CD4-positive, alpha-beta T cell treated with Interleukin-10 for 1 hour (primary cell): ENCODE measurements at regions not wholly inside any gene's neighbourhood (a gene's known extent, or its start where the extent isn't known, plus 50 kb on each side); places are given as distances from the start of the nearest gene placed in this dataset.
A peak's percentile ranks its signal among the peaks of the same experiment; 100 is the strongest.
"Not testable (repeated sequence)": the region's sequence is repeated elsewhere in the genome, so short reads cannot be mapped to it uniquely, and the experiment has no call there.

Source experiments
- DNase-seq: peaks from one replicate; pipeline ENCODE4 v3.0.0-alpha.2; 2020

DNA sequence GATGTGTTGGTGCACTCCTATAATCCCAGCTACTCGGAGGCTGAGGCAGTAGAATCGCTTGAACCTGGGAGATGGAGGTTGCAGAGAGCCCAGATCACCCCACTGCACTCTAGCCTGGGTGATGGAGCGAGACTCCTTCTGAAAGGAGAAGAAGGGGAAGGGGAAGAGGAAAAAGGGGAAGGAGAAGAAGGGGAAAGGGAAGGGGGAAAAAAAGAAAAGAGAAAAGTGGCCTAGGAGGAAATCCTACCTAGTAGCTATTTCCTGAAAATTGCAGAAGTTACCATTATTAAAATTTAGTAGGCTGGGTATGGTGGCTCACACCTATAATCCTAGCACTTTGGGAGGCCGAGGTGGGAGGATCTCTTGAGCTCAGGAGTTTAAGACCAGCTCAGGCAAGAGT, 67.4 kb downstream of the ARRDC3 start:
- no peak for DNase-seq

DNA sequence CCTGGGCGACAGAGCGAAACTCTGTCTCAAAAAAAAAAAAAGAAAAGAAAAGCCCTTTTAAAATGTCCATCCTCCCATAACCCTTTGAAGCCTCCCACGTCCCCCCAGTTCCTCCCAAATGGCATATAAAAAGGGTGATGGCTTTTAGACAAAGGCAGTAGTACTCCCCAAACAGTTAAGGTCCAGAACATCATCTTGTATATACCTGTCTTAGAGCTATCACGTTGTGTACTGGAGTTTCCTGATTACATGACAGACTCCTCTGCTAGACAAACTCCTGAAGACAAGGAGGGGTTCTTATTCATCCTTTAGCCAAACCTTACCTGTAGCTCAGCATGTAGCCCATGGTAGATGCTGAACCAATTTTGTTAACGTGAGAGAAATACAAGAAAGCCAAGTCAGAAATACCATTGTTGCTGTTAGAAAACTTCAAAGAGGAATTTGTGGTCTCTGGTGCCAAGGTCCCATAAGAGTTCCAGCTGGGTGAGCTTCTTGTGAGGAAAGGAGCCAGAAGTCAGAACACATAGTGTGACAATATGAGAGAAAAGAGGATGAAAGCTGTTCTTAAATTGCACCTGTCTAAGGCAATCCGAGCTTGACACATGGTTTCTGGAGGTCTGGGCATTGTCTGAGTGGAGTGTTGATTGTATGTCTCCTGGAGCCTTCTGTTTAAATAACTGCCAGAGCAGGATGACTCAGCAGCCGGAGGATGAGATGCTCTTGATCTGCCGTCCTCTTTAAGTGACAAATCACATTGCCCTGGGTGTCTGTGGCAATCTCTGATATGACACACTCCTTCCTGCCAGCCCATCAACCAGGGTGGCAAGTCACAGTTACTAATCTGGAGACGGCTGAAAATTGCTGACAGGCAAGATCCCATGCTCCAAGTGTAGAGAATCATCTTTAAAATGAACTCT, 69.1 kb downstream of the ARRDC3 start:
- peak; percentile 84 for DNase-seq

DNA sequence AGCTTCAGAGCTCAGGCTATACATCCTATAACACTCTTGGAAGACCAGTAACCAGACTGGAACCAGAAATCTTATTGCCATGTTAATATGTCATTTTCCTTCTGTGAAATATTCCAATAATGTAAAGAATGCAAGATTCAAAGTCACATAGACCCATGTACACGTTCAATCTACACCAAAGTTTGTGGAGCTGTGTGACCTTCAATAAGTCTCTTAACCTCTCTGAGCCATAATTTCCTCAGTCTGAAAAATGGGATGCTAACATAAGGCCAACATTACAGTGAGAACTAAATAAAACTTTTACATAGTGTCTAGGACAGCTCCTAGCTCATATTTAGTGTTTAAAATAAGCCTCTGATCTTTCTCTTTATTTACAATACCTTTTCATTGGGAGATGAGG, 70.4 kb downstream of the ARRDC3 start:
- no peak for DNase-seq

DNA sequence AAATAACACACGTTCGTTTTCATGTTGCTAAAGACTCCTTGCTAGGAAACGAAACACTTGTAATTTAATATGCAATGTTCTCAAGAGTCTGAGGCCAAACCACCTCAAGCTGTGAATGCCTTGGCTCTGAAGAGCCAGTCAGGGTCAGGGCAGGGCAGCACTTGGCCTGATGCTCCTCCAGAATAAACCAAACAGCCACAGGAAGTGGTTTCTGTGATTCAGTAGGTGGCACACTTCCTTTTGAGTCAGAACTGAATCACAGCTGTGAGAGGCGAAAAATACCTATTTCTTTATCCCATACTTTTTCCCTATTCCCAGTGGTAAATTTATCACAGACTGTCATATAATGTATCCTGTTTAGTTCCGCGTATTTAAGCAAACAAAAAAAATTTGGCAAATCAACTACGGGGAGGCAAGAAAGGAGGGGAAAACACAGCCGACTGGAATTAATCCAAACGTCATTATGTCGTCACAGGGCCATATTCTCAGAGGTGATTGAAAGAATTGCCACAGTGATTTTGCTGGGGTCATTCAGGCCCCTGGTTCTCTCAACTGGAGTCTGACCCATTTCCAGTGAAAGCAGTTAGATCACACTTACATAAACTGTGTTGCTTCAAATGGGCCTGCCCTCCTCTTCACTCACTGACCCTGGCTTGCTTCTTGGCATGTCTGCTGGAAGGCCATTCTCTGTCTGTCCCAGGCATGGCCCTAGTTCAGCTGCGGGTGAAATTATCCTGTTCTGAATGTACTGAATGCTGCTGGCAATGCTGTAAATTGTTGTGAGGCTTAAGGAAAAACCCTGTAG, 71.2 kb downstream of the ARRDC3 start:
- DNase-seq: peak; percentile 82

DNA sequence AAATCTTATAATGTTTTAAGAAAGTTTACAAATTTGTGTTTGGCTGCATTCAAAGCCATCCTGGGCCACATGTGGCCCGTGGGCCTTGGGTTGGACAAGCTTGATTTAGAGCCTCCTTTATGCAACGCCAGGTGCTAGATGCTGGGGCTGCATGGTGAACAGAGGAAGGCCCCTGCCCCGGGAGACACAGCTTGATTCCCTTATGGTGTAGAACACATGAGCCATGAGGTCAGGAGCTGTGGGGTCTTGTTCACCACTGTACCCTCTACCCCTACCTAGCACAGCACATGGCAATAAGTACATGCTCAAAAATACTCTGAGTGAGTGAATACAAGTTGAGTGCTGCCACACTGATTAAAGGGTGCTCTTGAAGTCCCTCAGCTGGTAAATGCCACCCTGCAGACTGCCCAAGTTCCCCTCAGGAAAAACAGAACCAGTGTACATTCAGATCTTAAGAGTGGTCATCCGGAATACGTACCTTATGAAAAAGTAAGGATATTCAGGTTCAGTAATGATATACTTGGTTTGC, 71.9 kb downstream of the ARRDC3 start:
- DNase-seq: no peak

DNA sequence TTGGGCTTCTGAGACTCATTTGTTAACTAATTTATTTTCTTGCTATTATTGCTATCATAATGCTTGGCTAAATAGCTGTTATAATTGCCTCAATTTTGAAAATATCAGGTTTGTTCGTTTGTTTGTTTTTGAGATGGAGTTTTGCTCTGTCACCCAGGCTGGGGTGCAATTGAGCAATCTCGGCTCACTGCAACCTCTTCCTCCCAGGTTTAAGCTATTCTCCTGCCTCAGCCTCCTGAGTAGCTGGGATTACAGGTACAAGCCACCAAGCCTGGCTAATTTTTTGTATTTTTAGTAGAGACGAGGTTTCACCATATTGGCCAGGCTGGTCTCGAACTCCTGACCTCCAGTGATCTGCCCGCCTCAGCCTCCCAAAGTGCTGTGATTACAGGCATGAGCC, 75.0 kb downstream of the ARRDC3 start:
- not testable (repeated sequence) for DNase-seq

DNA sequence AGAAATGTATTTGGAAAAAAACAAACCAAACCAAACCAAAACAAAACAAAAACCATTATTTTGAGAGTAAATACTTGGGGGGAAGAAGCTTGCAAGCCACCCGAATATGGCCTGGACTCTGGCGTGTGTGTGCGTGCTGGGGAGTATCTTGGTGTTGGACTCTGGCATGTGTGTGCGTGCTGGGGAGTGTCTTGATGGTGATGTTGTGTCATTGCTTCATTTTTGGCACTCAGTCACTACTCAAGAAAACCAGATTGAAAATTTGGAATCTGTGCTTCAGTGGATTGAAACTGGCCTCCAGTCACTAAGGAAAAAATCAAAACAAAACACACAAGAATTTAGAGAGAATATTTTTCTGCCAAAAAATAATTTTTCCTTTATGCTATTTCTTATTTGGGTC, 76.1 kb downstream of the ARRDC3 start:
- DNase-seq: no peak

DNA sequence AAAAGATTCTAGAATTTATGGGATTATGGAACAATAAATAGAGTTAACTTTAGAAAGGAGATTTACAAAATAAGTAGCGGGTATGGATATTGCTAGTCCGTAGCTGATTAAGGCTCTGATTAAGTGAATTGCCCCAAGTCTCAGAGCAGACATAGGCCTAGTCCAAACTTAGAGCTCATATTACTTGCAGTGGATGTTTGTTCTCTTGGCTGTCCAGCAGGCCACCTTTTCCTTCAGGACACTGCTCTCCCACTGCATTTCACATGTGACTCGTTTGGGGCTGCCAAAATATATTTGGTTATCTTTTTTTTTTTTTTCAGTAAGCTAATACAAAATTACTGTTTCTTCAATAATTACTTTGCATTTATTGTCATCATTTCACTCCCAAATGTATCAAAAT, 76.6 kb downstream of the ARRDC3 start:
- DNase-seq: no peak

DNA sequence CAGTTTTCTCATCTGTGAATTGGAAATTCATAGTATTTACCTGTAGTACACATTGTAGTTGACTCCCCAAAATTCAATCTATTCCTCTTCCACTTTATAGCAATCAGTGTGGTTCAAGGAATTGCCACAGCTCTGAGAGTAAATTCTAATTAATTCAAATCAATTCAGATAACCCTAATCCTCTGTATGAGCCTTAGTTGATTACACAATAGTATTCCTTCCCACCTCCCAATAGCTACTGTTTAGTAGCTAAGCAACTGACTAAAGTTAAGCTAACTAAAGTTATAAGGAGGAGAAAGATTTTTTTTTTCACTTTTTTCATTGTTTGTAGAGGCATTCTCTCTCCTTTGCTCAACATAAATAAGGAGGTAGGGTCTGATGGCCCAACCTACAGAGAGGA, 77.5 kb downstream of the ARRDC3 start:
- DNase-seq: no peak

DNA sequence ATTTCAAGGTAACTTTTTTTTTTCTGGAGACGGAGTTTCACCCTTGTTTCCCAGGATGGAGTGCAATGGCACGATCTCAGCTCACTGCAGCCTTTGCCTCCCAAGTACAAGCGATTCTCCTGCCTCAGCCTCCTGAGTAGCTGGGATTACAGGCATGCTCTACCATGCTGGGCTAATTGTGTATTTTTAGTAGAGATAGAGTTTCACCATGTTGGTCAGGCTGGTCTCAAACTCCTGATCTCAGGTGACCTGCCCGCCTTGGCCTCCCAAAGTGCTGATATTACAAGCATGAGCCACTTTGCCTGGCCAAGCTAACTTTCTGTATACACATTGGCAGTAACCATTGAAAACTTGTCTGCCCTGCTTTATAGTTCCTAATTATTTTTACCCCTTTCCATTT, 79.1 kb downstream of the ARRDC3 start:
- DNase-seq: not testable (repeated sequence)

DNA sequence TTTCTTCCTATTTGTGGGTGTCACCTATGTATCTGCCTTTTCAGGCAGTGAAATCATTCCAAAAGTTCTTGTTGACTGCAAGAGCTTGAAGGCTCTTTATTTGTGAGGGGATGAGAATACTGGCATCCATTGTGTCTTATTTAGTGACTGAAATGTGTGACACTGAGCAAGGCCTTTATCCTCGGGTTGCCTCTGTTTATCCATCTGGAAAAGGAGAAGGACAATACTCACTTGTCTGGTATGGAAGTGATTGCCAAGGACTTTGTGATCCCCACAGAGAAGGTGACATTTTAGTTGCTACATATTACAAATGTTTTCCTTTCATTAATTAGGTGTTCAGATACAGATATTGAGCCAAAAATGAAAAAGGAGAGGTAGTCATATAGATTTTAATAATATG, 80.2 kb downstream of the ARRDC3 start:
- DNase-seq: no peak

DNA sequence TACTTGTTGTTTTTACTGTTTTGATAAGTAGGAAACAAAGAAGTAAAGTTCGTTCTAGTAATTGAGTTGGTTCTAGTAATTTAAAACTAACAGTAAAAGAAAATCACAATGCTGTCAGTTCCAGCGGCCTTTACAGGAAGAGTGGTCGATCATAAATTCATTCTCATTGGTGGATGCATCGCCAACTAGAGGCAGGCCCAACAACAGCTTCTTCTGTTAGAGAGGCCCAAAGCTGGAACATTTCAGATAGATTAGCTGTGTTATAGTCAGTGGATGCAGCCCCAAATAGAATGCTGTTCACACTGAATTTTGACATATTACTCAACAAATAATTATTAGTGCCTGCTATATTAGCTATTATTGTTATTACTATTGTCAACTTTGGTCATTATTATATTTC, 80.8 kb downstream of the ARRDC3 start:
- no peak for DNase-seq

DNA sequence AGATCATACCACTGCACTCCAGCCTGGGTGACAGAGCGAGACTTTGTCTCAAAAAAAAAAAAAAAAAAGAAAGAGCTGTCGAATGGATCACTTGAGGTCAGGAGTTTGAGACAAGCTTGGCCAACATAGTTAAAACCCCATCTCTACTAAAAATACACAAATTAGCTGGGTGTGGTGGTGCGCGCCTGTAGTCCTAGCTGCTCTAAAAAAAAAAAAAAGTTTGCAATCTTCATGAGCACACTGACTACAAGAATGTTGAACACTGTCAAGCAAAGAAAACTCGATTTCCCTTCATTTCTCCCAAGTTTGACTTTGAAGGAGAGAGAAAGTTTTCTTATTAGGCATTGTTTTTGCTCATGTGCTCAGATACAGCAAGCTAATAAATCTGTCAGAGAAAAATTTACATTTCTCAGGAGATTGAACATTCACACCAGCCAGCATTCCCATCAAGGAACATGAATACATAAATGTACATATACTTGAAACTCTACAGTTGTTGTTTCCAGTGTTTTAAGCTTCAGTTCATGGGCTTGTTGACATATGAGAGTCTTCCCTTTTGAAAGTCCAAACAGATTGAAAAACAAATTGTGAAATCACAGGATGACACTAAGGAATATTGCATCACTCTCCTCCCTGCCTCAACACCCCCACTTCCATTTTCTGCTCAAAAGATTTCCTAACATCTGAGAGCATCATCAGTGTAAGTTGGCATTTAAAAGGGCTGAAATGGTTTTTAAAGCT, 81.8 kb downstream of the ARRDC3 start:
- DNase-seq: no peak

DNA sequence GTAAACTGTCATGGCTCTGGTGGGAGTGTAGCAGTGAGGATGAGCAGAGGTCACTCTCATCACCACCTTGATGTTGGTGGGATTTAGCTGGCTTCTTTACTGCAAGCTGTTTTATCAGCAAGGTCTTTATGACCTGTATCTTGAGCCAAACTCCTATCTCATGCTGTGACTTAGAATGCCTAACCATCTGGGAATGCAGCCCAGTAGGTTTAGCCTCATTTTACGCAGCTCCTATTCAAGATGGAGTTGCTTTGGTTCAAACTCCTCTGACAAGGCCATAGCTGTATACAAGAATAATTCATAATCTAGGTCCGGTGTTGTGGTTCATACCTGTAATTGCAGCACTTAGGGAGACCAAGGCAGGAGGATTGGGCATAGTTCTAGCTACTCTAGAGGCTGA, 85.1 kb downstream of the ARRDC3 start:
- no peak for DNase-seq

DNA sequence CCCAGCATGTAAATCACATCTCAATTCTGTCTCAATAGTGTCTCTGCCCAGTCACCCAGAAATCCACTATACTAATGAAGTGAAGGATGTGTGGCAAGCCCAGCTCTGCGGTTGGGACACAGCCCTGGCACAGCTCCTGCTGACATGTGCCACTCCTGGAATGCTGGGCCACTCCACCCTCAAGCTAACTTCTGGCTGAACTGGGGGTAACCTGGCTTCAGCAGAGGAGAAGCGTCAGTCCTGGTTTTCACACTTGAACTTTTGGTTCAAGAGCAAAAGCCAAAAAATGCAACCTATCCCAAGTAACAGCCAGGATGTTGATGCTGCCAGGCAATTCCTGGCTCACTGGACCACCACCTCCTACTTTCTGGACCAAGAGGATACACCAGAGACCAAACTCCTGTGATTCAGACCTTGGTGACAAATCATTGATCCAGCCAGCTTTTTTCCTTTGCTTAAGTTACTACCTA, 86.4 kb downstream of the ARRDC3 start:
- no peak for DNase-seq

DNA sequence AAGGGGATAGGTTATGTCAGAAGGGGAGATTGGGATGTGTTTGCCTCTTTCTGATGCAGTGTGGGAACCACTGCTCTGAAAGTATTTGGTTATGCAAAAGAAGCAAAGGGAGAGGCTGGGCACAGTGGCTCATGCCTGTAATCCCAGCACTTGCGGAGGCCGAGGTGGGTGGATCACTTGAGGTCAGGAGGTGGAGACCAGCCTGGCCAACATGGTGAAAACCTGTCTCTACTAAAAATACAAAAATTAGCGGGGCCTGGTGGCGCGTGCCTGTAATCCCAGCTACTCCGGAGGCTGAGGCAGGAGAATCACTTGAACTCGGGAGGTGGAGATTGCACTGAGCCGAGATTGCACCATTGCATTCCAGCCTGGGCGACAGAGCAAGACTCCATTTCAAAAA, 87.0 kb downstream of the ARRDC3 start:
- not testable (repeated sequence) for DNase-seq

DNA sequence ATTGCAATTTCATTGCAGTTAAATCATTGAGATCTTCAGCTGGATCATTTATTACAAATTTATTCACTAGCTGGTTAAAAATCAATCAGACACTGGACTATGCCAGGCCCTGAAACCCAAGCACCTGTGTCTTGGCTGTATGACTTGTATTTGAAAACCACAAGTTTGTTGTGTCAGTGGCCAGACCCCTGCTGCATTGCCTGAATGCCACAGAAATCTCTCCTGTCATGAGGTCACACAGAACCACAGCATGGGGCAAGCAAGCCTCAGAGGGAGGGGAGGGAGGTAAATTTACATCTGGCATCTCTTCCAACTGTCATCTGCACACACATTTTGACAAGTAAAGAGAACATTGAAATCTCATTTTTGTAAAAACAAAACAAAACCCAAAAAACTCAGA, 90.0 kb downstream of the ARRDC3 start:
- no peak for DNase-seq

DNA sequence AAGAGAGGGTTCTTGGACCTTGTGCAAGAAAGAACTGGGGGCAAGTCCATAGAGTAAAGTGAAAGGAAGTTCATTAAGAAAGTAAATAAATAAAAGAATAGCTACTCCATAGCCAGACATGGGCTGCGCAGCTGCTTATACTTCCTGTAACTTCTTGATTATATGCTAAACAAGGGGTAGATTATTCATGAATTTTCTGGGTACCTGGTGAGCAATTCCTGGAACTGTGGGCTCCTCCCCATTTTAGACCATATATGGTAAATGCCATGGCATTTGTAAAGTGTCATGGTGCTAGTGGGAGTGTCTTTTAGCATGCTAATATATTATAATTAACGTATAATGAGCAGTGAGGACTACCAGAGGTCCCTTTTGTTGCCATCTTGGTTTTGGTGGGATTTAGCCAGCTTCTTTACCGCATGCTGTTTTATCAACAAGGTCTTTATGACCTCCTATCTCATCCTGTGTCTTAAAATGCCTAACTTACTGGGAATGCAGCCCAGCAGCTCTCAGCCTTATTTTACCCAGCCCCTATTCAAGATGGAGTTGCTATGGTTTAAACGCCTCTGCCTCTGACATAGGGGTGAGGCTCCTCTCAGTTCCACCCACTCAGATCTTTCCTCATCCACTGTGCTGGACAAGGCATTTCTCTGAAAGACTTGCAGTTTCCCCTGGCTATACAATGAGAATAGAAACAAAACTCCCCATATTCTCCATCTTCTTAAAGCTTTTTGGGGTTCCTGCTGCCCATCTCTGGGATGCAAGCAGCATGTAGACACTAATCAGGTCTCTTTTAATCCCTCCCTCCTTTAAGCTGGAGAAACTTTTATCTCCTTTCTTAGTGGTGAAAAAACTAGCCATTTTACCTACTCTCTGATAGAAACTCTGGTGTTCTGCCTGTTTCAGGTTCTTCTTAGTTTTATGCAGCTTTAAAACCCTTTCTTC, 91.2 kb downstream of the ARRDC3 start:
- no peak for DNase-seq

DNA sequence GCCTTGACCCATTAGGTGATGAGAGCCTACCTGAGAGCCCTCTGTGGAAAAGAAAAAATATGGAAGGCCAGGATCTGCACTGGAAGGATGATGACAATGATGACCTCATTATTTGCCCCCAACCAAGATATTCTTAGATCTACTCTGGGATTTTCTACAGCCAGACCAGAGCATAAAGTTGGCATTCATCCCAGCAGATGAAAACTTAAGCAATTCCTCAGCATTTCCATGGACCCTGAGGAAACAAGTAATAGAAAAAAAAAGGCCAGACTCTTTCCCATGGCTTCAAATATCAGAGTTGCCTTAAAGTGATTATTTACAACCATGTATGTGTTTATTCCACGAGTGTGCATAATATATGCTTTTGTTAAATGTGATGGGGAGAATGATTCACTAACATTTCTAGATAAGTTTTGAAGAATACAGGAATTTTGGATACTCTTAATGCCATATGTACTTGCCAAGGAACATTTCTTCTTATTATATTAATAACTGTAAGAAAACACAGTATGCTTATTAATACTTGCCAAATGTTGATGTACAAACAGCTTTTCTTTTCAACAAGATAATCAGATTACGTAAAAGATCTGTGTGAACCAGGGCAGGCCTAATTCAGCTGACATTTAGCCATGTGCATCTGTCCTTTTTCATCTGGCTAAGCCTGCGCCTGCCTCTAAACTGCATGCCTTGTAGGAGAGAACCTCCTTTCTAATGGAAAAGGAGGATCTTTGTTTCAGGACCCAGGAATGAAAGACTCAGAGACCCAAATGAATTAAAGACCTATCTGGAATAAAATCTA, 94.8 kb downstream of the ARRDC3 start:
- no peak for DNase-seq

DNA sequence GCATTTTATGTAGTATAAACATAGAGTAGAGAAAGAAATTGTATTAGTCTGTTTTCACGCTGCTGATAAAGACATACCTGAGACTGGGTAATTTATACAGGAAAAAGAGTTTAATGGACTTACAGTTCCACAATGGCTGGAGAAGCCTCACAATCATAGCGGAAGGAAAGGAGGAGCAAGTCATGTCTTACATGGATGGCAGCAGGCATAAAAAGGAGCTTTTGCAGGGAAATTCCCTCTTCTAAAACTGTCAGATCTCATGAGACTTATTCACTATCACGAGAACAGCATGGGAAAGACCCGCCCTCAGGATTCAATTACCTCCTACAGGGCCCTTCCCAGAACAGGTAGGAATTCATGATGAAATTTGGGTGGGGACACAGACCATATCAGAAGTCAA, 98.1 kb downstream of the ARRDC3 start:
- not testable (repeated sequence) for DNase-seq

DNA sequence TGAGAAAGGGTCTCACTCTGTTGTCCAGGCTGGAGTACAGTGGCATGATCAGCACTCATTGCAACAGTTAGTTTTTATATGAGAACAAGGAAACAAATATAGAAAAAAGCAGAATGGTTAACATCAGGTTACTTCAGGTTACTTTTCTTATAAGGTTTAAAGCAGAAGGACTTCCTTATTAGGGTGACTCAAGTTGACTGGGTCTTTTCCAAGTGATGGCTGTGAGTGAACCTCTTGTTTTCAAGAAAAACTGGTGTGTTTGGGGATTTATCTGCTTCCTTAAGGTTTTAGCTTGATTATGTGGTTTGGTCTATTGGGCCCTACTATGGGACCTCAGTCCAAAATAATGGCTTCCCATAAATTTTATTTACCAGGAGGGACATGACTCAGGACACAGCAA, 99.2 kb downstream of the ARRDC3 start:
- no peak for DNase-seq
